Nephron (organoid): ENCODE measurements at regions not wholly inside any gene's neighbourhood (a gene's known extent, or its start where the extent isn't known, plus 50 kb on each side); places are given as distances from the start of the nearest gene placed in this dataset.

Source experiments
- H3K27ac Mint-ChIP-seq, 3 experiments: 2 replicates each; pipeline ENCODE4 v1.8.0; 2020; ENCODE audit warnings: mixed read lengths in 3 of 3, mild to moderate bottlenecking in 2 of 3, moderate library complexity in 1 of 3
- H3K27me3 Mint-ChIP-seq: 2 replicates; pipeline ENCODE4 v1.8.0; 2021; ENCODE audit warnings: low read depth, mild to moderate bottlenecking, moderate library complexity, mixed read lengths
- H3K36me3 Mint-ChIP-seq: 2 replicates; pipeline ENCODE4 v1.8.0; 2020; ENCODE audit warnings: low read depth, mixed read lengths
- H3K4me1 Mint-ChIP-seq: 2 replicates; pipeline ENCODE4 v1.8.0; 2020; ENCODE audit warnings: mixed read lengths
- H3K4me3 Mint-ChIP-seq, 3 experiments: 2 replicates each; pipeline ENCODE4 v1.8.0; 2020; ENCODE audit warnings: mild to moderate bottlenecking in 3 of 3, mixed read lengths in 3 of 3, moderate library complexity in 2 of 3
- H3K9me3 Mint-ChIP-seq: 2 replicates; pipeline ENCODE4 v1.8.0; 2020; ENCODE audit warnings: mixed read lengths
- TF ChIP-seq, protein P1 (sequence below), 3 experiments: fragments of 200-600 bp; sonication (generic); IDR thresholded peaks; one replicate each; pipeline ENCODE4 v1.5.0; 2021; ENCODE audit warnings: antibody characterized with exemption in 3 of 3; ENCODE audit not compliant: unreplicated experiment in 3 of 3

GRCh38 chr17:71978435-71978834 is 142.4 kb upstream of the SOX9 start:
- H3K4me3 Mint-ChIP-seq = no peak overlapping the region
- TF ChIP-seq, protein P1, sequence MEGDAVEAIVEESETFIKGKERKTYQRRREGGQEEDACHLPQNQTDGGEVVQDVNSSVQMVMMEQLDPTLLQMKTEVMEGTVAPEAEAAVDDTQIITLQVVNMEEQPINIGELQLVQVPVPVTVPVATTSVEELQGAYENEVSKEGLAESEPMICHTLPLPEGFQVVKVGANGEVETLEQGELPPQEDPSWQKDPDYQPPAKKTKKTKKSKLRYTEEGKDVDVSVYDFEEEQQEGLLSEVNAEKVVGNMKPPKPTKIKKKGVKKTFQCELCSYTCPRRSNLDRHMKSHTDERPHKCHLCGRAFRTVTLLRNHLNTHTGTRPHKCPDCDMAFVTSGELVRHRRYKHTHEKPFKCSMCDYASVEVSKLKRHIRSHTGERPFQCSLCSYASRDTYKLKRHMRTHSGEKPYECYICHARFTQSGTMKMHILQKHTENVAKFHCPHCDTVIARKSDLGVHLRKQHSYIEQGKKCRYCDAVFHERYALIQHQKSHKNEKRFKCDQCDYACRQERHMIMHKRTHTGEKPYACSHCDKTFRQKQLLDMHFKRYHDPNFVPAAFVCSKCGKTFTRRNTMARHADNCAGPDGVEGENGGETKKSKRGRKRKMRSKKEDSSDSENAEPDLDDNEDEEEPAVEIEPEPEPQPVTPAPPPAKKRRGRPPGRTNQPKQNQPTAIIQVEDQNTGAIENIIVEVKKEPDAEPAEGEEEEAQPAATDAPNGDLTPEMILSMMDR (IDR thresholded peaks at IDR 0.05; ENCODE audit: unreplicated experiment in 3 of 3) = no peak
- no peaks in the 10 kb centered on the region for H3K27me3 Mint-ChIP-seq
- no peak overlapping the region for H3K27ac Mint-ChIP-seq
- peaks cover 5% of the 10 kb centered on the region for H3K9me3 Mint-ChIP-seq
- peaks cover 12% of the 10 kb centered on the region for H3K4me1 Mint-ChIP-seq
- no peaks in the 10 kb centered on the region for H3K36me3 Mint-ChIP-seq

DNA sequence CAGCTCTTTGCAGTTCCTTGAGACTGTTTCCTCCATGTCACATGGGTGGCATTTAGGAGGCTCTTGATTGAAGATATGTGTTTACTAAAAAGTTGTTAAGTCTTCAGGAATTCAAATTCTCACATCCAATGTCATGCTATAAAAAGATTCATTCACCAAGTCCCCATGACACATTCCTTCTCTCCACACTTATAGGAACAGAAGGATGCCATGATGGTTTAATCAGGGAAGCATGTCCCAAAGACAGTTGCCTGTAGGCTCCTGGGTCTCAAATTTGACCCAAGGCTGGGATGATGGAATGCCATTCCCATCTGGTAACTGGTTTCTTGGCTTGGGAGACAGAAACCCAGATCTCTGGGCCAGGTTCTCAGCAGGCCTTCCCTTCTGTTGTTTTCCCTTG is 140.6 kb upstream of the SOX9 start:
- Mint-ChIP-seq H3K36me3 (no peaks in the 10 kb centered on the region), H3K4me1 (peaks cover 6% of the 10 kb centered on the region), H3K4me3 (no peak overlapping the region), H3K27me3 (no peaks in the 10 kb centered on the region), H3K27ac (no peak overlapping the region), H3K9me3 (peaks cover 5% of the 10 kb centered on the region)
- TF ChIP-seq, protein P1 (IDR thresholded peaks at IDR 0.05; ENCODE audit: unreplicated experiment in 3 of 3) = no peak

GRCh38 chr17:71983828-71984227 is 137.0 kb upstream of the SOX9 start:
- Mint-ChIP-seq H3K9me3 (peaks cover 4% of the 10 kb centered on the region), H3K4me1 (no peaks in the 10 kb centered on the region), H3K4me3 (no peak overlapping the region), H3K27me3 (peaks cover under 1% of the 10 kb centered on the region), H3K27ac (no peak overlapping the region), H3K36me3 (no peaks in the 10 kb centered on the region)
- TF ChIP-seq, protein P1 (IDR thresholded peaks at IDR 0.05; ENCODE audit: unreplicated experiment in 3 of 3) = no peak

- Mint-ChIP-seq H3K27ac (no peak overlapping the region), H3K9me3 (peaks cover 2% of the 10 kb centered on the region), H3K27me3 (peaks cover 13% of the 10 kb centered on the region), H3K4me3 (no peak overlapping the region), H3K4me1 (no peaks in the 10 kb centered on the region), H3K36me3 (no peaks in the 10 kb centered on the region)
- TF ChIP-seq, protein P1 (IDR thresholded peaks at IDR 0.05; ENCODE audit: unreplicated experiment in 3 of 3) = no peak
Measured at GRCh38 chr17:71985111-71986039, 135.4 kb upstream of the SOX9 start.

DNA sequence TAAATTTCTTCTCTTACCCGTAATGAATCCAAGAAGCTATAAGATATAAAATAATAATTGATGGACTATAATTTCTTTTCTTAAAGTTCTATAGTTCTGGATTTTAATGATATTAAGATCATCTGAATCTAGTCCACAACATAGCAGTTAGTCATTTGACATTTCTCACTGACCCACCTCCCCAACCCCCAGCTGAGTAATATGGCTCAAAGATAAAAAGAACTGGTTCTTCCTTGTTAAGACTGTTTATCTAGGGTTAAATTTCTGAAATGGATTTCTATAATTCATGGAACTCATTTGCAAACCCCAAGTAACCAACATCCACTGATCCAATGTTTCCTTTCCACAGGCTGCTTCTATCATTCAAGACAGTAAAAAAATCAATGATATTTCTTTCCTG is 133.9 kb upstream of the SOX9 start:
- H3K27ac Mint-ChIP-seq = no peak overlapping the region
- TF ChIP-seq, protein P1 (IDR thresholded peaks at IDR 0.05; ENCODE audit: unreplicated experiment in 3 of 3) = no peak

GRCh38 chr17:71987634-71988033 is 133.2 kb upstream of the SOX9 start:
- H3K4me1 Mint-ChIP-seq = no peaks in the 10 kb centered on the region
- H3K9me3 Mint-ChIP-seq = no peaks in the 10 kb centered on the region
- peaks cover 18% of the 10 kb centered on the region for H3K27me3 Mint-ChIP-seq
- no peak overlapping the region for H3K27ac Mint-ChIP-seq
- TF ChIP-seq, protein P1 (IDR thresholded peaks at IDR 0.05; ENCODE audit: unreplicated experiment in 3 of 3) = no peak
- H3K36me3 Mint-ChIP-seq = no peaks in the 10 kb centered on the region
- H3K4me3 Mint-ChIP-seq = no peak overlapping the region

More for the DNA sequence above, 133.9 kb upstream of the SOX9 start:
- peaks cover 17% of the 10 kb centered on the region for H3K27me3 Mint-ChIP-seq
- H3K4me1 Mint-ChIP-seq = no peaks in the 10 kb centered on the region
- H3K36me3 Mint-ChIP-seq = no peaks in the 10 kb centered on the region
- peaks cover 1% of the 10 kb centered on the region for H3K9me3 Mint-ChIP-seq
- H3K4me3 Mint-ChIP-seq = no peak overlapping the region
